HEK293T (cell line): ENCODE measurements at regions not wholly inside any gene's neighbourhood (a gene's known extent, or its start where the extent isn't known, plus 50 kb on each side); places are given as distances from the start of the nearest gene placed in this dataset.

Experiments
- ARNT ChIP-seq: fragments of 450-650 bp; IDR thresholded peaks from 2 replicates; pipeline ENCODE4 v1.6.1; 2017; ENCODE audit warnings: mild to moderate bottlenecking
- BHLHE40 ChIP-seq: fragments of 450-650 bp; IDR thresholded peaks from 2 replicates; pipeline ENCODE4 v1.6.1; 2016; ENCODE audit warnings: mild to moderate bottlenecking, moderate library complexity, borderline replicate concordance
- ELF4 ChIP-seq: fragments of 450-650 bp; IDR thresholded peaks from 2 replicates; pipeline ENCODE4 v1.6.1; 2017; ENCODE audit warnings: antibody characterized with exemption
- FOXA1 ChIP-seq: fragments of 450-650 bp; IDR thresholded peaks from 2 replicates; pipeline ENCODE4 v1.6.1; 2016; ENCODE audit warnings: mild to moderate bottlenecking
- FOXK2 ChIP-seq: fragments of 450-650 bp; IDR thresholded peaks from 2 replicates; pipeline ENCODE4 v1.6.1; 2016; ENCODE audit warnings: mild to moderate bottlenecking
- FOXM1 ChIP-seq: fragments of 450-650 bp; IDR thresholded peaks from 2 replicates; pipeline ENCODE4 v1.6.1; 2017; ENCODE audit warnings: mild to moderate bottlenecking, borderline replicate concordance
- HDGF ChIP-seq: fragments of 450-650 bp; IDR thresholded peaks from 2 replicates; pipeline ENCODE4 v1.6.1; 2017; ENCODE audit warnings: antibody characterized with exemption, borderline replicate concordance
- PKNOX1 ChIP-seq: fragments of 450-650 bp; IDR thresholded peaks from 2 replicates; pipeline ENCODE4 v1.6.1; 2016
- SP1 ChIP-seq: fragments of 450-650 bp; IDR thresholded peaks from 2 replicates; pipeline ENCODE4 v1.6.1; 2017
- SUZ12 ChIP-seq: fragments of 450-650 bp; IDR thresholded peaks from 2 replicates; pipeline ENCODE4 v1.6.1; 2016; ENCODE audit warnings: mild to moderate bottlenecking
- TARDBP ChIP-seq: fragments of 450-650 bp; IDR thresholded peaks from 2 replicates; pipeline ENCODE4 v1.6.1; 2016
- ZNF384 ChIP-seq: fragments of 450-650 bp; IDR thresholded peaks from 2 replicates; pipeline ENCODE4 v1.6.1; 2016

GRCh38 chr1:187922255-187922654 lies 1093.5 kb downstream of the PLA2G4A start:
- TF ChIP-seq SP1, result no peak
- no peak for TF ChIP-seq HDGF
- TF ChIP-seq SUZ12, result no peak
- no peak for TF ChIP-seq BHLHE40
- TF ChIP-seq ELF4, result no peak
- TF ChIP-seq FOXM1, result no peak
- no peak for TF ChIP-seq PKNOX1
- TF ChIP-seq TARDBP, result no peak
- no peak for TF ChIP-seq ARNT
- TF ChIP-seq FOXA1, result no peak
- no peak for TF ChIP-seq FOXK2
- TF ChIP-seq ZNF384, result no peak
